Activated effector memory CD4-positive, alpha-beta T cell treated with anti-CD3 and anti-CD28 coated beads, Interleukin-2, amount 50 U/mL, for 16 hours (primary cell): ENCODE measurements at regions not wholly inside any gene's neighbourhood (a gene's known extent, or its start where the extent isn't known, plus 50 kb on each side); places are given as distances from the start of the nearest gene placed in this dataset.

Source experiments
- DNase-seq: peaks from one replicate; pipeline ENCODE4 v3.0.0-alpha.2; 2020

DNA sequence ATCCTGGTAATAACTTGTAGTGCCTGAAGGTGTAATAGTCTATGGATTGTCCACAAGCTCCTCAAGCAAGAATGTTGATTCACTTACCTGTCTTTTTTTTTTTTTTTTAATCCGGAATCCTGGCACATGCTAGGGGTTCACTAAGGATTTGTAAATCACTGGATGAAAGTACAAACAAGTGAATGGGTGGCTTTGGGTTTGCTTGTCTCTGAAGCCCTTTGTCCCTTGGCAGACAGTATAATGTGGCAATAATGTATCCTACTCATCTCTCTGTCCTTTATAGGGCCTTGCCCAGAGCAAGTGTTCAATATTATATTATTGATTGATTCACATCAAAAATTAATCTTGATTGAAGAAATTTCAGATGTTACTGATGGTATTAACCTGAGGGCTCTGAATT is 334.0 kb upstream of the CPEB2 start:
- DNase-seq, result no peak

DNA sequence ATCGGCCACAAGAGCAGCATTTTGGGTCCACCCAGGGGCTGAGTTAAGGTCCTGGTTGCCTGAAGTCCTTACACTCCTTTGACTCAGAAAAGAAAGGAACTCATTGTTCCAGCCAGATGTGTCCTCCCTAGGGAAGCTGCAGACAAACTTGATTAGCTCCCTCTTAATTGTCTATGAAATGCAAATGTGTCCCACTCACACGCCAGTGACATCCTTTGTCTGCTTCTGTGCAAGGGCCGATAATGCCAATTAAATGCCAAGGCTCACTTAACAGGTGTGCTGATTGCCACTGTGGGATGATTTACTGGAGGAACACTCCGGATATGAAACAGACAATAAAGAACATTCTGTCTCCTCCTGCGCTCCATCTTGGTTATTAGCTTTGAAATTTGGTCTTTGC is 332.9 kb upstream of the CPEB2 start:
- no peak for DNase-seq

DNA sequence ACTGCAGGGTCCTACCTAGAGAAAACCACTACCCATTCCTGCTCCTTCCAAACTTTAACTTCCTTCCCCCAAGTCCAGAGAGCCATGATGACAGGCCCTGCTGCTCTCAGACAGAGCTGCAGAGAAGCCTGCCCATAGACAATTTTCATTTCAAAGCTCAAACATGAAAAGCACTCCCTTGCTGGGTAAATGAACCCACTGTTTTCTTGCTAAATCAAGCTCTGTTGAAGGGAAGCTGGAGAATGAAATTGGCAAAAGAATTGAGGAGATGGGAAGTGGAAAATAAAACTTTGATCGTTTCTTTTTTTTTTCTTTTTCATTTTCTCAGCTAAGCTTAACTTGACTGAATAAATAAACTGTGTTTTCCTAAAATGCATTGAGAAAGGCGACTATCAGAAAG is 331.1 kb upstream of the CPEB2 start:
- DNase-seq, result no peak

DNA sequence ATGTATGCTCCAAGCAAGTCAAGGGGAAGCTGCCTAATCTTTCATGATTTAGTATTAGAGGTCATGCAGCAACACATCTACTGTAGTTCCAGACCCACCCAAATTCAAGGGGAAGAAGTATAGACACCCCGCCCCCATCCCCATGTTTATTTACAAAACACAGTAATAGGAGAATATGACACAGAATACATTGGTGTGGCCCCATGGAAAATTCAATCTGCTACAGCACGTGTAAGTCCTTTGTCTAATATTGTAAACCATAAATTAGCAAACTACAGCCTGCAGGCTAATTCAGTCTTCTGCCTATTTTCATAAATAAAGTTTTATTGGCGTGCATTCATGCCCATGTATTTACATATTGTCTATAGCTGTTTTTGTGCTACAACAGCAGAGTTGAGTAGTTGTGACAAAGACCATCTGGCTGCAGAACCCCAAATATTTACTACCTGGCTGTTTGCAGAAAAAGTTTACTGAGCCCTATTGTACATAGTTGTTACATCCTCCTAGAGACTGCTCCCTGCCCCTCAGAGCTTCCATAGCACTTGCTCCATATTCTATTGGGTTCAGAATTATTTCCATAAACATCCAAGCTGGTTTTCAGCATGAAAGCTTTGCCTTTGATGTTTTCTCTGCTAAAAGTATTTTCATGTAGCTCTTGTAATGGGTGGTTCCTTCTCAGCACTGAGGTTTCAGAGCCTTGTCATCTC is 326.8 kb upstream of the CPEB2 start:
- no peak for DNase-seq

DNA sequence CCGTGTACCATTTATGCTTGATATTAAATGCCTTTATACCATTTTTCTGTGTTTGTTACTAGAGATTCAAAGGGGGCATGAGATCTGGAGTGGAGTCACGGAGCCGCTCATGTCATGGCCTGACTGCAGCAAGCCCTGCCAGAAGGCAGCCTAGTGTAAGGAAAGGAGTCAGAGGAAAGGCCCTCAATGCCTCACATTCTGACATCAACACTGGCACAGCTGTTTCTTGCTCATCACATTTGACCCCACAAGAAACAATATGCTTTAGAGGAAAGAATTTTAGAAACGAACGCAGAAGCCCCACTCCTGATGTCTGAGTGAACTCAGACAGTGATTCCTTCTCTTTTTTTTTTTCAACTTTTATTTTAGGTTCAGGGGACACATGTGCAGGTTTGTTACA is 322.4 kb upstream of the CPEB2 start:
- DNase-seq, result no peak

DNA sequence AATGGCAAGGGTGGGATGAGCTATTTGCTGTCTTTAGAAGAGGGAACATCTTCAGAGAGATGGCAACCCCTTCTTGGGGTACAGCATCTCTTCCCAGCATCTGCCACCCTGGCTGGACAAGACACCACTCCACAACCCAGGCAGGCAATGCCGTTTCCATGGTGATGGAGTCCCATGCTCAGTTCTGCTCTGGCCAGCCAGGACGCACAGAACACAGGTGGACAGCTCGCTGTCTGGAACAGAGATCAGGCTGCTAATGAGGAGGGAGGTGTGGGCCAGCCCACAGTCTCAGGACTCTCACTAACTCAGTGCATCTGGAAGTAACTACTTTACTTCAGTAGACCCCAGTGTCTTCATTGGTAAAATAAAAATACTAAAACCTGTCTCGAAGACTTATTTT is 321.0 kb upstream of the CPEB2 start:
- DNase-seq, result no peak

DNA sequence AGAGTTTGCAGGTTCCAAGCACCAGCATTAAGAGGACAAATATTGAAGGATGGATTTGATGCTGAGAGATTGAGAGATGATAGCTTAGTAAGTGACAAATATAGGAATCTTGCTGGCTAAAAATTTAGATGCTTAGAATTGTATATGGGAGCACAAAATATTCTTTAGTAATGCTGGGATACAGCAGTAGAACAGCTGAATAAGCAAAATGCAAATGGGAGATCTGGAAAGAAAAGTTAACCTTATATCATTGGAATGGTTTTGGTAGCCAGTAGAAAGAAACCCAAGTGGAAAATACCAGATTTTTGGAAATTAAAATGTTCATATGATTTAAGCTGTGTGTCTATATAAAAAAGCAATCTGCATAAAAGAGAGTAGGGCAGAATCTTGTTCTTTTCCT is 308.6 kb upstream of the CPEB2 start:
- no peak for DNase-seq

DNA sequence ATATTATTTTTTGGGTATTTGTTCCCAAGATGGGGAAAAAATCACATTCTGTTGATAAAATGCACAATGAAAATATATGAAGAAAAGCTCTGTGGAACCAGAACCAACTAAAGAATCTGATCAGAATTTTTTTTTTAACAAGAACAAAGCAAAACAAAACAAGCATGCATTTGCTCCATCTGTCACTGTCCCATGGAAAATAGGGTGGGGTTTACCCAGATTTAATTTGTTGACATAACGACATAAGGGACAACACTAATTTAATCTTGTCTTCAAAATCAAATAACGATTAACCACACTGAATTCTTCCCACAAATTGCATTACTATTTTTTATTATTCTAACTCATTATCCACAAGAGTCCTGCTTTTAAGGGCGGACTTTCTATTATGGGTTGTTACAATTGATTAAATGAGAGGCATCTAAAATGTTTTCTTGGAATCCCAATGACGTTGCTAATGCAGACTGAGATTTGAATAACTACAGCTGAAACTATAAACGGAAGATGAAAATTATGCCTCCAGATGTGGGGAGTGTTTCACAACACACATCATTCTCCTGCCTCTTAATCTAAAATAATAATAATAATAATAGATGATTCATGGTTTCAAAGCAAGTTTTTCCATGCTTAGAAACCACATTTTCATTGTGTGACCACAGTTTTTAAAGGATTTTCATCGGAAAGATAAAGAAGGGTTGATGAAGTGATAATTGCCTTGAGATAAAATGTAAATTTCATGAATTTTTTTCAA is 307.0 kb upstream of the CPEB2 start:
- no peak for DNase-seq

DNA sequence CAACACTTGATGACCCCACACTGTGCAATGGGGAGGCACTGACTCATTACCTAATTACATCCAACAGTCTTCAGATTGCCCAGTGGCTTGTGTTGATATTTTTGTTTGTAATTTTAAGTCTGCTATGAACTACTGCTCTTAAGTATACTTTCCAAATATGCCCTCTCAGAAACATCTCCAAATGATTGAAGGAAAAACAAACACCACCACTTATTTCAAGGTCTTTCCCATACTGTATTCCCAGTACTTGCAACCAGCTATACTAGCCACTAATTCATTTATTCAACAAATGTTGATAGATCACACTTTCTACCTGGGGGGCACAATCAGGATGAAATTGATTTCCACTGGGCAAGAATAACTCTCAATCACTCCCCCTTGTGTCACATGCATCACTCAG is 302.2 kb upstream of the CPEB2 start:
- DNase-seq, result no peak

DNA sequence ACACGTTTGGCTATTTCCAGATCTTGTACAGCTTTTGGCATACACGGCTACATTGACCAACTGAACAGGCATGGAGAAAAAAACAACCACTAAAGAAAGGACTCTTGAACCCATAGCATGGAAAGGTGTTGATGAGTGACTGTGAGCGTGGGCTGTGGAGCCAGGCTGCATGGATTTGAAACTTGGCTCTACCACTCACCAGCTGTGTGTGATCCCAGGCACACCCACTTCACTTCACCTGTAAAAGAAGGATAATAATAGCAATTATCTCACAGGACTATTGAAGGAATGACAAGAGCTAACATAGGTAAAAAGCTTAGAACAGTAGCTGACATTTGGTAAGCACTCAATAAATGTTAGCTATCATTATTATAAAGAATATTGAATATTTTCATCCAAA is 301.7 kb upstream of the CPEB2 start:
- DNase-seq, result no peak

DNA sequence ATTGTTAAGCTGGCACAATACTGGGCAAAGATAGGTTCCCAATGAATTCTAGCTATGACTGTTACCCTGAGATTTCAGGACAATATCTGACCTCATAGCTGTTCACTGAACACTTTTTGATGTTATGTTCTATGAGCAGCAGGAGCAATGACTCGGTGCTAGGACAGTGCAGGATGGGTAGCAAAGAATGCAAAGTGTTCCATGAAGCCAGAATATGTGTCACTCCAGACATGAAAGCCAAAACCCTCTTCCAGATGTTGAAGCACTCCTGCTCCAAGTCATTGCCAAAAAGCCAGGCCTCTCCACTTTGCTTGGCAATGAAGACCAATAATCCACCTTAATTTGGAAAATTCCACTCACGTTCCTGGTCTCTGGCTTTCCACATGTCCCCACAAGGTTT is 300.9 kb upstream of the CPEB2 start:
- no peak for DNase-seq

DNA sequence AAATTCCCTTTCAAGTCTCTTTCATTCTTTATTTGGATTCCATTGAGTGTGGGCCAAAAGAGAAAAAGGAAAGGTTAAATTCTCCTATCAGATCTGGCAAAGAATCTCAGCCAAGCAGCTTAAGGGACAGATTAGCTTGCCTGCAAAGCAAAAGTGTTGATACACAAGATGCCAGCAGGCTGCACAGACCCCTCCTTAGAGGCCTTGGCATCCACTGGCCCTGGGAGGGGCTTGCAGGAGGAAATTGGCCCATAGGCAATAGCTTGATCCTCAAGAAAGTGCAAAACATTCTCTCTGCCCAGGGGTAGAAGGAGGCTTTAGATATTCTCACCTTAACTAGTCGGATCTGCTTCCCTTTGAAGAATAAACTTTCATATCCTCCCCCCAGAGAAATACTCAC is 300.4 kb upstream of the CPEB2 start:
- DNase-seq, result no peak

DNA sequence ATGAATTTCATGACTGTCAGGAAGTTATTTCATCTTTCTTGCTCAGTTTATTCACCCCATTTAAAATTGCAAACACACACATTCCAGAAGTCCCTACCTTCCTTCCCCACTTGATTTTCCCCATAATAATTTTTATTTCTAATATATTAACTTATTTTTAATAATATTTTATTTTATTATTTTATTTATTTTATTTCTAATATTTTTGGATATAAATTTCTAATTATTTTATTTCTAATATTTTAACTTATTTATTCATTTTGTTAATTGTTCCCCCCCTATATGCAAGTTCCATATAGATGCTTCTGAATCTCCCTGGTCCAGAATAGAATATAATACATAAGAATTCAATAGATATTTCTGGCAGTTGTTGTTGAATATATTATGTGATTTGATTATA is 293.7 kb upstream of the CPEB2 start:
- no peak for DNase-seq

DNA sequence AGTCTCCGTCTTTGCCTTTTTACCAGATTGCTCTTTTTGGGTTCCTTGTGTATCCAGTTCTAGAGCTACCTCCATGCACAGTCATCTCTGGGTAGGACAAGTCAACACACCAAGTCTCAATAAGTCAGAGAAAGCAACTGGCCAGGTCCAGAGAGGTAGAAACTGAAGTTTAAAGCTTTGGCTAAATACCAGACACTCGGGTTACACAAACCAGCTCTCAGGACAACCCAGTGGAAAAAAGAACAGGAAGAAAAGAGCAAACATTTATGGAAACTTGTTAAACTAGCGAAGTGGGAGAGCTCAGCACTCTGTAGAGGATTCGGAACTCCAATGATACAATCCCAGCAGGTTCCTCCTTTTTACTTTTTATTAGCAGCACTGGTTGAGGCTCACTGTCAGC is 291.0 kb upstream of the CPEB2 start:
- no peak for DNase-seq

DNA sequence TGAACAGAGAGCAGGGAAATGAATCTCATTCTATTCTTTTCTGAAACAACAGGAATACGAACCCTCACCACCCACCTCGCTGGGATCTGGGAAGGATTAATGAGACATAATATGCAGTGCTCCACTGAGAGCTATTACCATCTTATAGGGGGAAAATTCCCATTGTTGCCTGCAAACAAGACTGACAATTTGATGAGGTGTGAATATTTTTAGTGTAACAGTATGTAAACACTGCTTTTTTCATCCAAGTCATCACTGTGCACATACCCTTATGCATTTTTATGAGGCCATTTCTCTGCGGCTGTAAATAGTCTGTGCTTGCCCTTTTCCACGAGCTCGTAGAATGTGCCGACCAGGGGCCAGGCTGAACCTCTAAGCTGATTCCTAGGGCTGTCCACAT is 285.6 kb upstream of the CPEB2 start:
- no peak for DNase-seq

DNA sequence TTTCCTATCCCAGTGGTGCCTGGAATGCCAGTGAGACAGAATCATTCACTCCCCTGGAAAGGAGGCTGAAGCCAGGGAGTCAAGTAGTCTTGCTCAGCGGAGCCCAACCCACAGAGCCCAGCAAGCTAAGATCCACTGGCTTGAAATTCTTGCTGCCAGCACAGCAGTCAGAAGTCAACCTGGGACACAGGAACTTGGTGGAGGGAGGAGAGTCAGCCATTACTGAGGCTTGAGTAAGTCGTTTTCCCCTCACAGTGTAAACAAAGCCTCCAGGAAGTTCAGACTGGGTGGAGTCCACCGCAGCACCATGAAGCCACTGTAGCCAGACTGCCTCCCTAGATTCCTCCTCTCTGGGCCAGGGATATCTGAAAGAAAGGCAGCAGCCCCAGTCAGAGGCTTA is 283.2 kb upstream of the CPEB2 start:
- no peak for DNase-seq

DNA sequence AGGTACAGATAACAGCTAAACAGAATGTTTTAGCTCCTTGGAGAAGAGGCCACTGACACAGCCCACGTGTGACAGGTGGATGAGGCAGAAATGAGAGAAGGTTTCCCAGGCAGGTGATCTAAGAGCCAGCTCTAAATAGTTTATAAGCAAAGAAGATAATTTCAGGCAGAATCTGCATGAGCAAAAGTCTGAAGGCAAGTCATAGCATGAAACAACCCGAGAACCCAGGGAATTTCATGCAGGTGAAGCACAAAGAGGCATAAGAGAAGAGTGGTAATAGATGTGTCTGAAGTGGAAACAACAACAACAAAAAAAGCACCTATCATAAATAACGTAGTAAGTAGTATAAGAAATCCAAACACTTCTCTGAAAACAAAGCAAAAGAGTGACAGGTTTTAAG is 275.8 kb upstream of the CPEB2 start:
- DNase-seq, result no peak

DNA sequence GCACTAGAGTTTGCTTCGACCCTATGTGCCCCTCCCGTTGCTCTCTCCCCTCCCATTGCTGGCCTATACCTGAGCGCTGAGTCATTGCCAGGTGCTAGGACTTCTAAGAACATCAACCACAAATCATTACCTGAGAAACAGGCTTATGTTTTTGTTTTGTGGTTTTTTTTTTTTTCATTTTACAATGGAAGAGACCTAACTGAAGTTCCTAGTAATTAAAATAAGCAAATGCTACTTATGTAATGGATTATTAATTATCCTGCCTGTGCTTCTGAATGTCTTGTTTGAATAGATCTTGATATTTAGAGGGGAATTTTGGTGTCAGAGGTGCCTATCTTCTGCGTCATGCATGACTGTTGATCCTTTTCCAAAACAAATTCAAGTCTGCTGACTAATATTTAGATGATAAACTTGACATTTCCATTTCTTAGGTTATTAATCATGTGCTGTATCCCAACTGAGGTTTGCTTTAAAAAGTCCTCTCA is 275.4 kb upstream of the CPEB2 start:
- DNase-seq, result no peak

DNA sequence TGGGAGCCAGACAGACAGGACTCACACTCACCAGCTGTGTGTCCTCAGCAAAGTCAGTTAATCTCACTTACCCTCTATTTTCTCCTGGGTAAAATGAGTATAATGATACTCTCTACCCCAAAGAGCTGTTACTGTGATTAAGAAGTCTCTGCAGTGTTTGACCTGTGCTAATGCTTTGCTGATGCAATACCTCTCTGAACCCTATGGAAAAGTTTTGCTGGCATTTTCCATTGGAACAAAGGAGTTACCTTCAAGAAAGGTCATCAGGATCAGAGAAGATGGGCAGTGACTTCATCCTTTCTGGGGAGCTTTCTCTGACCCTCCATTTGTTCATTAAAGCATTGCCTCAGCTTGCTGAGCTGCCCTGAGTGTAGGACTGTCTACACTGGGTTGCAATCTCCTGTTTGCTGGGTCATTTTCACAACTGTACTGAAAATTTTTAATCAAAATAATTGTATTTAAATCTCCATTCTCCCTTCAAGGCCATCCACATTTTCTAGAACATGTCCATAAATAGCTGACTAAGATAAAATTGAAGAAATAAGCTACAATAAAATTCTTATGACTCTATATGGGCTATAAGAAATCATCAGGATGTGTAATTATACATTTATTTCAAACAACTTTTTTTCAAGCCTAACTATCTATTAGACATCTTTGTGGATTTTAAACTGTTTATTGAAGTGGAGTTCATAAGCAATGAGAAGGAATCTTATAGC is 272.8 kb upstream of the CPEB2 start:
- no peak for DNase-seq

DNA sequence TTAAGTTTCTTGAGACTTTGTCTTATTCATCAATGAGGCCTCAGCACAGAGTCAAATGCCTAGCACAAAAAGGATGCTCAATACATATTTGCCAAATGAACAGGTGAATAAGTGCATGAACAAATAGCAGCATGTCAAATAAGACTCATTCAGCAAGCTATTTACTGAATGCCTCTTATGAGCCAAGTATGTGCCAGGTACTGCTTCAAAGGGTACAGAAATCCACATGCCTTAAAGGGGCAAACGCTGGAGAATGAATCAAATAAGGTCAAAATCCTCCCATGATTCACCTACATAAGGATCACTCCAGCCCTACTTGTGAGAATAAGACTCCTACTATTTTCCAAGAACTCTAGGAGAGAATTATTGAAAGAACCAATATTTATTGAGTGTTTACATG is 260.2 kb upstream of the CPEB2 start:
- no peak for DNase-seq

DNA sequence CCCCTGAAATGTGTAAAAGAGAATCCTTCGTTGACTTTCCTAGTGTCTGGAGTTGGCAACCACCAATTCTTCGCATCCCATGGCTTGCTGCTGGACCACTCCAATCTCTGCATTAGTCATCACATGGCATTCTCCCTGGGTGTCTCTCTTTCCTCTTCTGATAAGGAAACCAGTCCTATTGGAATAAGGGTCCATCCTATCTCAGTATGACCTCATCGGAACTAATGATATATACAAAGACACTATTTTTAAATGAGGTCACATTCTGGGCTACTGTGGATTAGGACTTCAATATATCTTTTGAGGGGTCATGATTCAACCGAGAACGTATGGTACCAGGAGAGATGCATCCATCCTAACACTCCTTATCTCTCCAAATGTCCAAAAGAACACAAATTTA is 259.1 kb upstream of the CPEB2 start:
- no peak for DNase-seq

DNA sequence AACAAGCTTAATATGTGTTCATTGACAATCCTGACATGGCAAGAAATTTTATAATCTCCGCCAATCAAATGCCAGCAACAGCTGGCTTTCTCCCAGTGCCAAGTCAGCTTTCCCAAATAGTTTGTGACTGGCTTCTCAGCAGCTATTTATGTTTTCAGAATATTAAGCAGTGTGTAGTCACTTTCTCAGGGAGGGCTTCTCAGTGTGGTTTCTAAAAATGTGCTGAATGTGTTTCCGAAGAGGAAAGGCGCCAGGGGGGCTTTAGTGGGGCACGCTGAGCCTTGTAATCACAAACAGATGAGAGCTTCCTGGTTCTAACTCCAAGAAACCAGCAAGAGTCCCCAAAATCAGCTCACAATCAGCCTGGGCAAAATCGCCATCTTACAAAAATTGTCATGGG is 258.7 kb upstream of the CPEB2 start:
- no peak for DNase-seq

DNA sequence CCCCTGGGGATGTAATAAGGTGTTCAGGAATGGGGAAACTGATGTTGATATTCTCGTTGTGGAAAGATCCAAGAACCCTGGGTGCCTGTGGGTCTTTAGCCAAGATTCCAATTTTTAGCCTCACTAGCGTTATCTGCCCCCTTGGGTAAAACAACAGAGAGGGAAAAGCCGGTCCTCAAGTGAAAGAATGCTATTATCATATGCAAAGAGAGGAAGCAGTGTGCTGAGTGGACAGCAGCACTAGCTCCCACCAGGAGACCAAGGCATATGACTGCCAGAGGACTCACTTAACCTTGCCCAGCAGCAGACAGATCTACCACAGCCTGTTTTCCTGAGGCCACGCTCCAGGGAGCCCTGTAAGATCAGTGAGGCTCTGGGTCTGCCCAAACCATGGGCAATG is 257.9 kb upstream of the CPEB2 start:
- DNase-seq, result no peak

DNA sequence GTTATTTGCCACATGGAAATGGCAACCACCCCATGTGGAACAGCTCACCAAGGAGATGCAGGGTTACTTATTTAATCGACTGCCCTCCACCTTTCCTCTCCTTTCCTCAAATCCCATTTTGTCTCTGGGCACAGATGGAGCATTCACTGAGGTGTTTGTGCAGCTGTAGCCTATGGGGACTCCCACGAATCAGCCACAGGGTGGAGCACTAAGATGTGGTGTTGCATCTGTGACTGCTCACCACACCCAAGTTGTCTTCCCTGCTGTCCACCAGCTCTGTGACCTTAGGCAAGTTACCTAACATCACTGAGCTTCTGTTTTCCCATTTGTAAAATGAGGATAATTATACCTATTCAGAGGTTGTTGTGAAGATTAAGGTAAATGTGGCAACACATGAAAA is 252.4 kb upstream of the CPEB2 start:
- no peak for DNase-seq
